Caco-2 (cell line): ENCODE measurements at regions not wholly inside any gene's neighbourhood (a gene's known extent, or its start where the extent isn't known, plus 50 kb on each side); places are given as distances from the start of the nearest gene placed in this dataset.

Experiments
- BruUV-seq: library from RNA; stranded (reverse); fragments of 400-500 nt; replicated peaks from 2 replicates; lab custom pipeline; 2021; lab: Mats Ljungman, UMichigan
- CTCF ChIA-PET: fragments of 300-600 bp; sonication (Branson Sonifier 250); formaldehyde crosslinking; loops from one replicate; lab custom pipeline; 2022; ENCODE audit warnings: antibody characterized with exemption; lab: Charles Lee
- POLR2A ChIA-PET: fragments of 300-600 bp; sonication (Branson Sonifier 250); formaldehyde crosslinking; loops from one replicate; lab custom pipeline; 2022; ENCODE audit warnings: antibody characterized with exemption; lab: Charles Lee
- DNase-seq, 2 experiments: peaks; one replicate each; pipeline versions ENCODE4 v3.0.0 to v3.0.0-alpha.2; 2020 to 2022
- H3K27me3 ChIP-seq: replicated peaks from 2 replicates; pipeline ENCODE4 v1.6.0; 2011; ENCODE audit warnings: low read length; ENCODE audit not compliant: control insufficient read depth, insufficient read depth
- H3K36me3 ChIP-seq: 2 replicates; pipeline ENCODE4 v1.5.1; 2011; ENCODE audit warnings: low read length; ENCODE audit not compliant: control insufficient read depth, insufficient read depth
- H3K4me1 ChIP-seq: fragments of 250-450 bp; sonication (Bioruptor Pico); 2 replicates; pipeline ENCODE4 v1.5.1; 2020; ENCODE audit warnings: mild to moderate bottlenecking
- H3K4me3 ChIP-seq: 2 replicates; pipeline ENCODE4 v1.5.1; 2011; ENCODE audit warnings: low read depth, mild to moderate bottlenecking, control low read depth, low read length
- H3K9me3 ChIP-seq: fragments of 250-450 bp; sonication (Bioruptor Pico); 2 replicates; pipeline ENCODE4 v1.5.1; 2020; ENCODE audit warnings: mild to moderate bottlenecking, moderate library complexity
- H3K27ac Mint-ChIP-seq: one replicate; pipeline ENCODE4 v1.8.0; 2022; ENCODE audit warnings: mixed read lengths; ENCODE audit not compliant: unreplicated experiment
- H3K27me3 Mint-ChIP-seq: one replicate; pipeline ENCODE4 v1.8.0; 2022; ENCODE audit warnings: mixed read lengths; ENCODE audit not compliant: insufficient read depth, unreplicated experiment
- H3K36me3 Mint-ChIP-seq: one replicate; pipeline ENCODE4 v1.8.0; 2022; ENCODE audit warnings: mild to moderate bottlenecking, mixed read lengths; ENCODE audit not compliant: insufficient read depth, unreplicated experiment
- H3K4me1 Mint-ChIP-seq: one replicate; pipeline ENCODE4 v1.8.0; 2022; ENCODE audit warnings: low read depth, mixed read lengths; ENCODE audit not compliant: unreplicated experiment
- H3K4me3 Mint-ChIP-seq: one replicate; pipeline ENCODE4 v1.8.0; 2022; ENCODE audit warnings: mild to moderate bottlenecking, moderate library complexity, mixed read lengths; ENCODE audit not compliant: unreplicated experiment
- H3K9me3 Mint-ChIP-seq: one replicate; pipeline ENCODE4 v1.8.0; 2022; ENCODE audit warnings: mixed read lengths; ENCODE audit not compliant: unreplicated experiment
- intact Hi-C: fragments of 100-400 bp; cut with micrococcal nuclease; formaldehyde crosslinking; loops from one replicate; pipeline ENCODE4 v1.10.0; 2022; ENCODE audit not compliant: unreplicated experiment
- TF ChIP-seq, protein P1 (sequence below), 2 experiments: fragments of 200-600 bp in 1 of 2; IDR thresholded peaks; 1 replicate in 1 of 2; 2 replicates in 1 of 2; pipeline versions ENCODE4 v1.5.1 to v1.8.0; 2011 to 2022; ENCODE audit warnings: antibody characterized with exemption in 1 of 2, control low read depth in 1 of 2, inconsistent platforms in 1 of 2, low read depth in 1 of 2, low read length in 1 of 2, mild to moderate bottlenecking in 1 of 2, moderate library complexity in 1 of 2; ENCODE audit not compliant: insufficient read depth in 1 of 2, severe bottlenecking in 1 of 2, unreplicated experiment in 1 of 2

- ChIA-PET CTCF (no interaction called here), POLR2A (no interaction called here)
- no peaks in the 10 kb centered on the region for H3K27me3 ChIP-seq
- H3K4me1 Mint-ChIP-seq: no peaks in the 10 kb centered on the region
- no peak overlapping the region for H3K4me3 ChIP-seq
- no peak overlapping the region for H3K27ac Mint-ChIP-seq
- TF ChIP-seq, protein P1, sequence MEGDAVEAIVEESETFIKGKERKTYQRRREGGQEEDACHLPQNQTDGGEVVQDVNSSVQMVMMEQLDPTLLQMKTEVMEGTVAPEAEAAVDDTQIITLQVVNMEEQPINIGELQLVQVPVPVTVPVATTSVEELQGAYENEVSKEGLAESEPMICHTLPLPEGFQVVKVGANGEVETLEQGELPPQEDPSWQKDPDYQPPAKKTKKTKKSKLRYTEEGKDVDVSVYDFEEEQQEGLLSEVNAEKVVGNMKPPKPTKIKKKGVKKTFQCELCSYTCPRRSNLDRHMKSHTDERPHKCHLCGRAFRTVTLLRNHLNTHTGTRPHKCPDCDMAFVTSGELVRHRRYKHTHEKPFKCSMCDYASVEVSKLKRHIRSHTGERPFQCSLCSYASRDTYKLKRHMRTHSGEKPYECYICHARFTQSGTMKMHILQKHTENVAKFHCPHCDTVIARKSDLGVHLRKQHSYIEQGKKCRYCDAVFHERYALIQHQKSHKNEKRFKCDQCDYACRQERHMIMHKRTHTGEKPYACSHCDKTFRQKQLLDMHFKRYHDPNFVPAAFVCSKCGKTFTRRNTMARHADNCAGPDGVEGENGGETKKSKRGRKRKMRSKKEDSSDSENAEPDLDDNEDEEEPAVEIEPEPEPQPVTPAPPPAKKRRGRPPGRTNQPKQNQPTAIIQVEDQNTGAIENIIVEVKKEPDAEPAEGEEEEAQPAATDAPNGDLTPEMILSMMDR (IDR thresholded peaks at IDR 0.05; ENCODE audit: insufficient read depth in 1 of 2, low read depth in 1 of 2, low read length in 1 of 2, severe bottlenecking in 1 of 2, unreplicated experiment in 1 of 2): no peak
- no peaks in the 10 kb centered on the region for H3K9me3 ChIP-seq
- H3K36me3 Mint-ChIP-seq: no peaks in the 10 kb centered on the region
- H3K4me3 Mint-ChIP-seq: no peak overlapping the region
- peaks cover 9% of the 10 kb centered on the region for H3K9me3 Mint-ChIP-seq
- no peaks in the 10 kb centered on the region for H3K4me1 ChIP-seq
- intact Hi-C loops: loop anchor here (10.0 kb wide), 1 partner anchor 103 kb away; no protein-coding TSS in a partner anchor
- H3K27me3 Mint-ChIP-seq: peaks cover 10% of the 10 kb centered on the region
- BruUV-seq: no TSS peak
- H3K36me3 ChIP-seq: no peaks in the 10 kb centered on the region
- no peak for DNase-seq
Observed at GRCh38 chr14:21867541-21867940, 193.9 kb upstream of the OR4E1 start.

DNA sequence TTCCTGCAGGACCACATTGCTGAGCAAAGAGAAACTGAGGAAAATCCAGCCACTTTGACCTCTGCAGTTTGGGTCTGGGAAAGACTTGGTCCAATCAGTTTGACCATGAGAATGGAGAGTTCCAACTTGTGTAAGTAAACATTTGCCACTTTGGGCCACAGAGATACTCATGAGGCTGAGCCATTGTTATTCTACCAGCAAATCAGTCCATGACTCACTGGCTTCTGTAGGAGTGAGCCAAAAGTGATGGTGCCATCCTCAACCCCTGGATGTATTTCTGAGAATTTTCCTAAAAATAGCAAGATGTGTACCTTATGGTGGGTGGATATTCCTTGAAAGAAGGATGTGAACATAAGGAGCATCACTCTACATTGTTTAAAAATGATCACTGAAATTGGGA is 192.9 kb upstream of the OR4E1 start:
- peaks cover 7% of the 10 kb centered on the region for H3K27me3 Mint-ChIP-seq
- Histone ChIP-seq H3K36me3 (no peaks in the 10 kb centered on the region), H3K27me3 (no peaks in the 10 kb centered on the region), H3K4me3 (no peak overlapping the region), H3K9me3 (no peaks in the 10 kb centered on the region), H3K4me1 (no peaks in the 10 kb centered on the region)
- no peaks in the 10 kb centered on the region for H3K36me3 Mint-ChIP-seq
- peaks cover 9% of the 10 kb centered on the region for H3K9me3 Mint-ChIP-seq
- CTCF ChIA-PET: no interaction called here
- no peak overlapping the region for H3K27ac Mint-ChIP-seq
- TF ChIP-seq, protein P1 (IDR thresholded peaks at IDR 0.05; ENCODE audit: insufficient read depth in 1 of 2, low read depth in 1 of 2, low read length in 1 of 2, severe bottlenecking in 1 of 2, unreplicated experiment in 1 of 2): no peak
- H3K4me1 Mint-ChIP-seq: no peaks in the 10 kb centered on the region
- POLR2A ChIA-PET: no interaction called here
- BruUV-seq: no TSS peak
- no peak for DNase-seq
- H3K4me3 Mint-ChIP-seq: no peak overlapping the region
- intact Hi-C loops: loop anchor here (10.0 kb wide), 1 partner anchor 102 kb away; no protein-coding TSS in a partner anchor

DNA sequence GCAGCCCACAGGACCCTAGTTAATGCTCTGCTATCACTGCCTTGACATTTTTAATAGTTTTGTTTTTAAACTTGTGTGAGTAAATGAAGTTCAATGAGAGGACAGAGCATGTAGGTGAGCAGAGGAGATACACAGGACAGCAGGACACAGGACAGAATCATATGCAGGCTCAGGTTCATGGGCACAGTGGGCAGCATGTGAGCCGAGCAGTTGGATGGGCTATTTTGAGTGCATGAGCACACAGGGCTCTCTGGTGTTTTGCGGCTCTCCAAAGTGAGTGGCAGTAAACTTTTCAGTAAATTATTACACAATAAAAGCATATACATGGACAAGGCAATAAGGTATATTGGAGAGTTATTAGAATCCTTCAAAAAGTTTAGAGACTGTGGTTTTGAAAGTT is 189.7 kb upstream of the OR4E1 start:
- Mint-ChIP-seq H3K27ac (no peak overlapping the region), H3K4me1 (no peaks in the 10 kb centered on the region), H3K36me3 (no peaks in the 10 kb centered on the region), H3K9me3 (no peaks in the 10 kb centered on the region), H3K27me3 (peaks cover 13% of the 10 kb centered on the region), H3K4me3 (no peak overlapping the region)
- H3K4me1 ChIP-seq: no peaks in the 10 kb centered on the region
- DNase-seq: no peak
- POLR2A ChIA-PET: no interaction called here
- H3K9me3 ChIP-seq: no peaks in the 10 kb centered on the region
- CTCF ChIA-PET: interaction anchor here (0.7 to 1.1 kb wide), 2 partner anchors 12 to 15 kb away, joined by 3 read pairs; no protein-coding TSS in a partner anchor
- no peak overlapping the region for H3K4me3 ChIP-seq
- BruUV-seq: no TSS peak
- intact Hi-C loops: loop anchor here (10.0 kb wide), 1 partner anchor 98 kb away; no protein-coding TSS in a partner anchor
- no peaks in the 10 kb centered on the region for H3K36me3 ChIP-seq
- TF ChIP-seq, protein P1 (IDR thresholded peaks at IDR 0.05; ENCODE audit: insufficient read depth in 1 of 2, low read depth in 1 of 2, low read length in 1 of 2, severe bottlenecking in 1 of 2, unreplicated experiment in 1 of 2): no peak
- H3K27me3 ChIP-seq: no peaks in the 10 kb centered on the region
